ENCODE measurements at regions not wholly inside any gene's neighbourhood (a gene's known extent, or its start where the extent isn't known, plus 50 kb on each side); places are given as distances from the start of the nearest gene placed in this dataset.

DNA sequence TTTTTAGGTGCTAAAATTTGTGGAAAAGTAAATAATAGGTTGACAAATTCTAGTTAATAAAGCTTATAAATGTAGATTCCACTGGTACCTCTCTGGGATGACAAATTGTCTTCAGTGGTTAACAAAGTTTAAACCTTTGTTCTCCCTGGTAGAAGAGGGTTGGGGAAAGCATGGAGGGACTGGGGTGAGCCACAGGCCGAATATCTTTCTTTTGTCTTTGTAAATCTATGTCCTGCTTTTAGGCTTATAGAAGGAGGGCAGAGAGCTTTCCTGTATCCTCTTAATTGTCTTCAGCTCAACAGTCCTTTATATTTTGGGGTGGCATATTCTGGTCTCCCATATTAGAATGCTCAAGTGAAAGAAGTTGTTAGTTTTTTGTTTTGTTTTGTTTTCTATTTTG is 142.2 kb upstream of the CNOT2 start:
- Histone ChIP-seq H3K4me2 (ENCODE audit: extremely low read depth, insufficient read depth, low read length) (no peak overlapping the region), H3K27me3 (ENCODE audit: control insufficient read depth, insufficient read depth, low read length) (no peaks in the 10 kb centered on the region), H2AFZ (ENCODE audit: low read length) (no peak overlapping the region), H4K20me1 (ENCODE audit: control insufficient read depth, extremely low read depth, insufficient read depth, low read length) (no peaks in the 10 kb centered on the region), H3K9me3 (ENCODE audit: control insufficient read depth, insufficient read depth, low read depth, low read length) (no peaks in the 10 kb centered on the region), H3K4me3 (replicated peaks in 1 of 4; ENCODE audit: control extremely low read depth in 1 of 4, insufficient read depth in 1 of 4, low read depth in 3 of 4, low read length in 4 of 4) (no peak overlapping the region), H3K36me3 (ENCODE audit: control insufficient read depth, insufficient read depth, low read length) (no peaks in the 10 kb centered on the region), H3K79me2 (ENCODE audit: control insufficient read depth, insufficient read depth, low read length) (no peaks in the 10 kb centered on the region), H3K27ac (ENCODE audit: insufficient read depth, low read length) (no peak overlapping the region), H3K9ac (ENCODE audit: insufficient read depth, low read length) (no peak overlapping the region), H3K4me1 (ENCODE audit: control insufficient read depth, extremely low read depth, insufficient read depth, low read length) (no peaks in the 10 kb centered on the region)
- no peak for DNase-seq (ENCODE audit: low read depth in 2 of 2)
- TF ChIP-seq EZH2 (IDR thresholded peaks at IDR 0.05; ENCODE audit: low read length, missing control alignments) = no peak
- TF ChIP-seq, protein P1, sequence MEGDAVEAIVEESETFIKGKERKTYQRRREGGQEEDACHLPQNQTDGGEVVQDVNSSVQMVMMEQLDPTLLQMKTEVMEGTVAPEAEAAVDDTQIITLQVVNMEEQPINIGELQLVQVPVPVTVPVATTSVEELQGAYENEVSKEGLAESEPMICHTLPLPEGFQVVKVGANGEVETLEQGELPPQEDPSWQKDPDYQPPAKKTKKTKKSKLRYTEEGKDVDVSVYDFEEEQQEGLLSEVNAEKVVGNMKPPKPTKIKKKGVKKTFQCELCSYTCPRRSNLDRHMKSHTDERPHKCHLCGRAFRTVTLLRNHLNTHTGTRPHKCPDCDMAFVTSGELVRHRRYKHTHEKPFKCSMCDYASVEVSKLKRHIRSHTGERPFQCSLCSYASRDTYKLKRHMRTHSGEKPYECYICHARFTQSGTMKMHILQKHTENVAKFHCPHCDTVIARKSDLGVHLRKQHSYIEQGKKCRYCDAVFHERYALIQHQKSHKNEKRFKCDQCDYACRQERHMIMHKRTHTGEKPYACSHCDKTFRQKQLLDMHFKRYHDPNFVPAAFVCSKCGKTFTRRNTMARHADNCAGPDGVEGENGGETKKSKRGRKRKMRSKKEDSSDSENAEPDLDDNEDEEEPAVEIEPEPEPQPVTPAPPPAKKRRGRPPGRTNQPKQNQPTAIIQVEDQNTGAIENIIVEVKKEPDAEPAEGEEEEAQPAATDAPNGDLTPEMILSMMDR (conservative IDR thresholded peaks at IDR 0.05 in 1 of 2, IDR thresholded peaks at IDR 0.05 in 1 of 2; ENCODE audit: low read depth in 1 of 2, low read length in 2 of 2) = no peak

DNA sequence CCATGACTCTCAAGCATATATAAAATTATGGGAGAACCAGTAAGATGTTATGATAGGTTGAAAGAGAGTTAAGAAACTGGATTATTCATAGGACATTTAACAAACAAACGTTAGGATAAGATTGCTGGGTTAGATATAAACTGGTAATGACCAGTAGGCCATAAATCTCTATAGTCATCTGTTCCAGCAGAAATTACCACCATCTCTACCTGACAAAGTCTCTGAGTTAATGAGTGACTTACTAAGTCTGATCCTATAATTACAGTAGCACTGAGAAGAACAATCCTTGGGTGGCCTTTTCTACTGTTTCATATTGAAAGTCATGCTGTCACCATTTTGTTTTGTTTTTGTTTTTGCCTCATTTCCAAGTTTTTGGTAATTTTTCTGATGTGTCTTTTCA is 136.9 kb upstream of the CNOT2 start:
- no peak overlapping the region for H3K27ac ChIP-seq (ENCODE audit: insufficient read depth, low read length)
- no peaks in the 10 kb centered on the region for H3K36me3 ChIP-seq (ENCODE audit: control insufficient read depth, insufficient read depth, low read length)
- TF ChIP-seq, protein P1 (conservative IDR thresholded peaks at IDR 0.05 in 1 of 2, IDR thresholded peaks at IDR 0.05 in 1 of 2; ENCODE audit: low read depth in 1 of 2, low read length in 2 of 2) = no peak
- TF ChIP-seq EZH2 (IDR thresholded peaks at IDR 0.05; ENCODE audit: low read length, missing control alignments) = no peak
- no peaks in the 10 kb centered on the region for H3K4me1 ChIP-seq (ENCODE audit: control insufficient read depth, extremely low read depth, insufficient read depth, low read length)
- no peak overlapping the region for H2AFZ ChIP-seq (ENCODE audit: low read length)
- H3K9me3 ChIP-seq (ENCODE audit: control insufficient read depth, insufficient read depth, low read depth, low read length) = no peaks in the 10 kb centered on the region
- no peaks in the 10 kb centered on the region for H4K20me1 ChIP-seq (ENCODE audit: control insufficient read depth, extremely low read depth, insufficient read depth, low read length)
- H3K27me3 ChIP-seq (ENCODE audit: control insufficient read depth, insufficient read depth, low read length) = no peaks in the 10 kb centered on the region
- no peak overlapping the region for H3K4me2 ChIP-seq (ENCODE audit: extremely low read depth, insufficient read depth, low read length)
- DNase-seq (ENCODE audit: low read depth in 2 of 2) = no peak
- no peak overlapping the region for H3K4me3 ChIP-seq (replicated peaks in 1 of 4; ENCODE audit: control extremely low read depth in 1 of 4, insufficient read depth in 1 of 4, low read depth in 3 of 4, low read length in 4 of 4)
- no peak overlapping the region for H3K9ac ChIP-seq (ENCODE audit: insufficient read depth, low read length)
- H3K79me2 ChIP-seq (ENCODE audit: control insufficient read depth, insufficient read depth, low read length) = no peaks in the 10 kb centered on the region

DNA sequence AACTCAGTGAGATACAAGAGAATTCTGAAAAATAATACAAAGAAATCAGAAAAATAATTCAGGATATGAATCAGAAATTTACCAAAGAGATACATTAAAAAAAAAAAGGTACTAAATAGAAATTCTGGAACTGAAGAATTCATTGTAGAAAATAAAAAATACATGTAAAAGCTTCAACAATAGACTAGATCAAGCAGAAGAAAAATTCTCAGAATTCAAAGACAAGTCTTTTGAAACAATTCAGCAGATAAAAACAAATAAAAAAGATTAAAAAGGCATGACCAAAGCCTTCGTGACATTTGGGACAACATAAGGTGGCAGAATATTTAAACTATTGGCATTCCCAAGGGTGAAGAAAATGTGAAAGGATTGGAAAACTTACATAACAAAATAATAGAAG is 133.1 kb upstream of the CNOT2 start:
- H4K20me1 ChIP-seq (ENCODE audit: control insufficient read depth, extremely low read depth, insufficient read depth, low read length) = no peaks in the 10 kb centered on the region
- no peaks in the 10 kb centered on the region for H3K4me1 ChIP-seq (ENCODE audit: control insufficient read depth, extremely low read depth, insufficient read depth, low read length)
- no peak overlapping the region for H3K4me3 ChIP-seq (replicated peaks in 1 of 4; ENCODE audit: control extremely low read depth in 1 of 4, insufficient read depth in 1 of 4, low read depth in 3 of 4, low read length in 4 of 4)
- TF ChIP-seq EZH2 (IDR thresholded peaks at IDR 0.05; ENCODE audit: low read length, missing control alignments) = no peak
- TF ChIP-seq, protein P1 (conservative IDR thresholded peaks at IDR 0.05 in 1 of 2, IDR thresholded peaks at IDR 0.05 in 1 of 2; ENCODE audit: low read depth in 1 of 2, low read length in 2 of 2) = no peak
- DNase-seq (ENCODE audit: low read depth in 2 of 2) = no peak
- H3K27me3 ChIP-seq (ENCODE audit: control insufficient read depth, insufficient read depth, low read length) = no peaks in the 10 kb centered on the region
- no peaks in the 10 kb centered on the region for H3K9me3 ChIP-seq (ENCODE audit: control insufficient read depth, insufficient read depth, low read depth, low read length)
- H3K9ac ChIP-seq (ENCODE audit: insufficient read depth, low read length) = no peak overlapping the region
- H3K36me3 ChIP-seq (ENCODE audit: control insufficient read depth, insufficient read depth, low read length) = no peaks in the 10 kb centered on the region
- H3K4me2 ChIP-seq (ENCODE audit: extremely low read depth, insufficient read depth, low read length) = no peak overlapping the region
- H2AFZ ChIP-seq (ENCODE audit: low read length) = no peak overlapping the region
- no peak overlapping the region for H3K27ac ChIP-seq (ENCODE audit: insufficient read depth, low read length)
- no peaks in the 10 kb centered on the region for H3K79me2 ChIP-seq (ENCODE audit: control insufficient read depth, insufficient read depth, low read length)

All from fibroblast of lung (primary cell).